WI38 (cell line): ENCODE measurements at regions not wholly inside any gene's neighbourhood (a gene's known extent, or its start where the extent isn't known, plus 50 kb on each side); places are given as distances from the start of the nearest gene placed in this dataset.

ENCODE experiments used
- H3K4me3 ChIP-seq: 2 replicates; pipeline ENCODE4 v1.5.1; 2011; ENCODE audit warnings: low read depth, mild to moderate bottlenecking, control low read depth, low read length
- TF ChIP-seq, protein P1 (sequence below): IDR thresholded peaks from 2 replicates; pipeline ENCODE4 v1.5.1; 2012; ENCODE audit warnings: low read depth, mild to moderate bottlenecking, control low read depth, low read length

DNA sequence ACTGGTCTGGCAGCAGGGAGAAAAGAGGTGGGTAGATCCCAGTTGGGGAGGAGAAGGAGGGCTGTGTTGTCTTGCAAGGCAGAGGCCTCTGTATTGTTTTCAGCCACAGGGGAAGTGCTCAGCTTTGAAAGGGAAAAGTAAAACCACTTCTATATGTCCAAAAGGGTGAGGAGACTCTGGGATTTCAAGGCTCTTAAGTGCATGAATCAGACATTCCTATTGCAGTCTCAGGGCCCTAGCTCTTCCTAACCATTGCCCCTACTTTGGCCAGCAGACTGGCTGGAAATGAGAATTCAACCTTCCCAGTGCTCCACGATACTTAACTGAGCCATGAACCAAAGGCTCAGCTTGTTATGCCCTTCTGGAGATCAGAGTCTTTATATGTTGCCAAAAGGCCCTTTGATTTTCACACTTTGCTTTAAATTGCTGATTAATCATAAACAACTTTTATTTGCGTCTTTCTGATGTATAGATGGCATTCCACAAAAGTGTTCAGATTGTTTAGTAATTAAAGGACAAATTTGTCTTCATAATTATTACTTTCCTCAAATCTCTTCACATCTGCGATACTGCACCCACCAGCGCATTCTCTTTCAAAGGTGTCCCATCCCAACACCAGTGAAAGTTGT lies 313.8 kb upstream of the MMADHC start:
- TF ChIP-seq, protein P1, sequence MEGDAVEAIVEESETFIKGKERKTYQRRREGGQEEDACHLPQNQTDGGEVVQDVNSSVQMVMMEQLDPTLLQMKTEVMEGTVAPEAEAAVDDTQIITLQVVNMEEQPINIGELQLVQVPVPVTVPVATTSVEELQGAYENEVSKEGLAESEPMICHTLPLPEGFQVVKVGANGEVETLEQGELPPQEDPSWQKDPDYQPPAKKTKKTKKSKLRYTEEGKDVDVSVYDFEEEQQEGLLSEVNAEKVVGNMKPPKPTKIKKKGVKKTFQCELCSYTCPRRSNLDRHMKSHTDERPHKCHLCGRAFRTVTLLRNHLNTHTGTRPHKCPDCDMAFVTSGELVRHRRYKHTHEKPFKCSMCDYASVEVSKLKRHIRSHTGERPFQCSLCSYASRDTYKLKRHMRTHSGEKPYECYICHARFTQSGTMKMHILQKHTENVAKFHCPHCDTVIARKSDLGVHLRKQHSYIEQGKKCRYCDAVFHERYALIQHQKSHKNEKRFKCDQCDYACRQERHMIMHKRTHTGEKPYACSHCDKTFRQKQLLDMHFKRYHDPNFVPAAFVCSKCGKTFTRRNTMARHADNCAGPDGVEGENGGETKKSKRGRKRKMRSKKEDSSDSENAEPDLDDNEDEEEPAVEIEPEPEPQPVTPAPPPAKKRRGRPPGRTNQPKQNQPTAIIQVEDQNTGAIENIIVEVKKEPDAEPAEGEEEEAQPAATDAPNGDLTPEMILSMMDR: no peak
- no peak overlapping the region for H3K4me3 ChIP-seq

DNA sequence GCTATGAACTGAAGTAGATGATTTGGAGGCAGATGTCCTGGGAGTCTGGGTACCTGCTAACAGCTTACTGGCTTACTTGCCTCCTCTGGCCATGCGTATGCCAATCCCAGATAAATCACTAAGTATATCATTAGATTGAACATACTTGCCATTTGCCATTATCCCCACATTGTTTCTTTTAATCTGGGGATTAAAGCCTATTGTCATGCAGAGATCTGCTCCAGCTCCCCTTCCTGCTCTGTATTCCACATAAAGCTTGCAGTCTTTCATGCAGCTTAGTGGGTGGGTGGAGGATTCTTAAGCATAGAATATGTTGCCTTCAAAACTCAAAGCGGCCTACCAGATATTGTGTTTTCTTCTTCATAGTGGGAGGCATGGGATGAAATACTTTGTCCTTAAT lies 311.8 kb upstream of the MMADHC start:
- TF ChIP-seq, protein P1: no peak
- H3K4me3 ChIP-seq: no peak overlapping the region

DNA sequence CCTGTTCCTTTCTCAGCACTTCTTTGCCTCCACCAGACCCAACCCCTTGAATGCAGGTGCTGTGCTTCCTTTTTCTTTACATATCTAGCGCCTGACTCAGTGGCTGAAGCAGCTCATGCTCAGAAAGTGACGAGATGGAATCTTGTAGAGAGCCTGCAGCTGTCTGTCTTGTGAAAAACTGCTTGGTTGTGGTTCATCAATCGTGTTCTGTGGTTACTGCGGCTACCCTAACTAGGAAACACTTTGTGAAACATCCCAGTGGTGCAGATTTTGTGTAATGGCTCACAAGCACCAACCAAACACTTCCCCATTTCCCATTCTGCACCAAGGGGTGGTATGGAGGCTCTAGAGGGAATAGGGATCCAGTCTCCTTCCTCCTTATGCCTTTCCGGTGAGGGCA lies 307.2 kb upstream of the MMADHC start:
- no peak overlapping the region for H3K4me3 ChIP-seq
- TF ChIP-seq, protein P1: no peak

DNA sequence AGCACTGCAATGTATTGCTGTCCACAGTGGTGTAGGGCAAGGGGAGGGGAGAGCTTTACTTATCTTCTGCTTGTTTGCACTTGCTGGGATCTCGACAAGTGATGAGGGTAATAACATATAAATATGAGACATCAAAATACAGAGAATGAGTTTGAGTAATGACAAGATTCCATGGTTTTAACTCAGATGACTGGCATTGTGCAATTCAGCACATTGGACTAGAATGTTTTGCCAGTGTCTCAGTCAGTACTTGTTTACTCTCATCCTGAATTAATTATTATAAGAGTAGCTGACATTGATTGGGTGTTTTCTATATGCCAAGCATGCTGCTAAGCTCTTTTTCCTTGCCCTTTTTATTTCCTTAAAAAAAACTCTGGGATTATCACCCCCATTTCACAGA lies 306.7 kb upstream of the MMADHC start:
- H3K4me3 ChIP-seq: no peak overlapping the region
- TF ChIP-seq, protein P1: no peak

- H3K4me3 ChIP-seq: no peak overlapping the region
- TF ChIP-seq, protein P1: no peak
Observed at GRCh38 chr2:149892563-149892962, 305.0 kb upstream of the MMADHC start.

DNA sequence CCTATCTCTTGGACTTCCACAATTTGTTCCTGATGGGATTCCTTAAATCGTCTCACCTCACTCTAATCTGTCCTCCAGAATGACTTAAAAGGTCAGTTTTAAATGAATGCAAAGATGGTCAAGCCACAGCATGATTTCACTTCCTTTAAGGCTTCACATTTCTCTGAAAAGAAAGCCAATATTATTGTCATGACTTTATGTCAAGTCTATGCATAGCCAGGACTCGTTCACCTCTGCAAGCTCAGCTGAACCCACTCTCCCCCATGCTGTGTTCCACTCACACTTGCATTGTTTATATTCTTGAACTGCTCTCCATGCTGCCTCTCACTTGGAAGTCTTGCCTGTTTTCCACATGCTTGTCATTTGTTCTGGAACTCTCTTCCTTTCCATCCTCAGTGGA lies 298.4 kb upstream of the MMADHC start:
- TF ChIP-seq, protein P1: no peak
- no peak overlapping the region for H3K4me3 ChIP-seq

DNA sequence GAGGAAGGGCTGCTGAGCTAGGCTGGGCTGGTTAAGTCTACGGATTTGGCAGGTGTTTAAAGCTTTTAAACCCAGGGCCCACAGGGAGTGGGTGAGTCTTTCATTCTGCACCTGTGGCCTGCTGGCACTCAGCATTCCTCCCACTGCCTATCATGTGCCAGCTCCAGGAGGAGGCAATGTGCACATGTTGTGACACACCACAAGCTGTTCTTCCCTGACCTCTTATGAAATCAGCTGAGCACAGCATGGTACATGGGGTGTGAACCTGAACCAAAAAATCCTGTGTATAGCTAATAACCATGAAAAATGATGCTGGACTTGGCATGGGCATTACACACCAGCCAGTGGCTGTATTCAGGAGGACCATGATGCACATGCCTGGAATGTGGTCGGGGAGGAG lies 297.9 kb upstream of the MMADHC start:
- H3K4me3 ChIP-seq: no peak overlapping the region
- TF ChIP-seq, protein P1: no peak
